OCI-LY1 (cell line): ENCODE measurements at regions not wholly inside any gene's neighbourhood (a gene's known extent, or its start where the extent isn't known, plus 50 kb on each side); places are given as distances from the start of the nearest gene placed in this dataset.

Experiments
- H2AFZ ChIP-seq: fragments of 200-600 bp; sonication (generic), shearing (Covaris generic); 2 replicates; pipeline ENCODE4 v1.6.0; 2014; ENCODE audit warnings: antibody characterized with exemption, mild to moderate bottlenecking, low read length
- H3F3A ChIP-seq: fragments of 200-600 bp; sonication (generic), shearing (Covaris generic); 2 replicates; pipeline ENCODE4 v1.6.0; 2014; ENCODE audit warnings: mild to moderate bottlenecking, antibody characterized with exemption, low read length, moderate library complexity; ENCODE audit not compliant: insufficient read depth
- H3K27ac ChIP-seq: fragments of 200-600 bp; sonication (generic); 2 replicates; pipeline ENCODE4 v1.5.1; 2014; ENCODE audit warnings: low read length, mixed run types, mild to moderate bottlenecking, low read depth; ENCODE audit not compliant: poor library complexity, severe bottlenecking
- H3K27me3 ChIP-seq: fragments of 200-600 bp; sonication (generic); 2 replicates; pipeline ENCODE4 v1.6.0; 2014; ENCODE audit warnings: antibody characterized with exemption, mild to moderate bottlenecking, low read length, moderate library complexity; ENCODE audit not compliant: insufficient read depth
- H3K36me3 ChIP-seq: fragments of 200-600 bp; sonication (generic); 2 replicates; pipeline ENCODE4 v1.6.1; 2014; ENCODE audit warnings: mild to moderate bottlenecking, antibody characterized with exemption, low read length, moderate library complexity, mixed read lengths; ENCODE audit not compliant: insufficient read depth
- H3K4me1 ChIP-seq: fragments of 200-600 bp; sonication (generic); 2 replicates; pipeline ENCODE4 v1.5.1; 2014; ENCODE audit warnings: mild to moderate bottlenecking, low read length, moderate library complexity; ENCODE audit not compliant: insufficient read depth, severe bottlenecking
- H3K4me2 ChIP-seq: fragments of 200-600 bp; sonication (generic), shearing (Covaris generic); 2 replicates; pipeline ENCODE4 v1.6.1; 2014; ENCODE audit warnings: low read length
- H3K4me3 ChIP-seq: fragments of 200-600 bp; sonication (generic); 2 replicates; pipeline ENCODE4 v1.5.1; 2014; ENCODE audit warnings: low read length, low read depth, mild to moderate bottlenecking, mixed read lengths; ENCODE audit not compliant: poor library complexity, severe bottlenecking
- H3K79me2 ChIP-seq: fragments of 200-600 bp; shearing (Covaris generic); 2 replicates; pipeline ENCODE4 v1.6.1; 2016; ENCODE audit warnings: mixed run types, low read length, mixed read lengths; ENCODE audit not compliant: insufficient read depth
- H3K9ac ChIP-seq: fragments of 200-600 bp; sonication (generic), shearing (Covaris generic); 2 replicates; pipeline ENCODE4 v1.6.1; 2014; ENCODE audit warnings: mild to moderate bottlenecking, low read length, mixed read lengths
- H3K9me2 ChIP-seq: fragments of 200-600 bp; sonication (generic), shearing (Covaris generic); 2 replicates; pipeline ENCODE4 v1.6.1; 2014; ENCODE audit warnings: low read depth, mild to moderate bottlenecking, low read length, mixed read lengths
- H3K9me3 ChIP-seq: fragments of 200-600 bp; shearing (Covaris generic); 2 replicates; pipeline ENCODE4 v1.6.1; 2014; ENCODE audit warnings: low read length, mixed read lengths
- H4K20me1 ChIP-seq: fragments of 200-600 bp; sonication (generic), shearing (Covaris generic); 2 replicates; pipeline ENCODE4 v1.6.0; 2016; ENCODE audit warnings: mild to moderate bottlenecking, low read length; ENCODE audit not compliant: insufficient read depth
- CTCF ChIP-seq: fragments of 200-600 bp; sonication (generic), shearing (Covaris generic); IDR thresholded peaks from 2 replicates; pipeline ENCODE4 v1.5.1; 2017; ENCODE audit warnings: mild to moderate bottlenecking, antibody characterized with exemption, low read length, moderate library complexity, mixed read lengths
- EZH2 ChIP-seq: fragments of 200-600 bp; sonication (generic), shearing (Covaris generic); IDR thresholded peaks from 2 replicates; pipeline ENCODE4 v1.8.0; 2017; ENCODE audit warnings: borderline replicate concordance, mixed run types, mild to moderate bottlenecking, antibody characterized with exemption, low read length, moderate library complexity, mixed read lengths

DNA sequence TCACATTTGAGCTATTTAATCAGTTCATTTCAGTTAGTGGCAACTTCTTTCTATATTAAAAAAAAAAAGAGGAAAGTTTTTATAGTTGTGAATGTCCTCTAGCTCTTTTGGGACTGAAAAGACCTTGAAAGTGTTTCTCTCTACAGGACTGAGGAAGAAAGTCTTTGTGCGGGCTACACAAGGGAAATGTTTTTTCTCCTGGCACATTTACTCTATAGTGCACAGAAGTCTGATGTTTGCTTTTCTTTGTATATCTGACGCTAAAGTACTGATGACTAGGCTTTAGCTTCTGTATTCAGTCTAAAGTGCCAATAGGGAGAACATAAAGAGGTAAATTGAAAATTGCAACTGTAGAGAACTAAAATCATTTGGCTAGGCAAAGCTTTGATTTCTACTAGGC is 737.4 kb upstream of the LUZP2 start:
- Histone ChIP-seq H3K4me3 (no peak overlapping the region), H3K9me3 (no peaks in the 10 kb centered on the region), H3K79me2 (no peaks in the 10 kb centered on the region), H3K27ac (no peak overlapping the region), H3F3A (no peaks in the 10 kb centered on the region), H3K4me2 (no peak overlapping the region), H4K20me1 (no peaks in the 10 kb centered on the region), H3K36me3 (no peaks in the 10 kb centered on the region), H3K9ac (no peak overlapping the region), H3K9me2 (no peaks in the 10 kb centered on the region), H2AFZ (no peak overlapping the region), H3K4me1 (no peaks in the 10 kb centered on the region), H3K27me3 (no peaks in the 10 kb centered on the region)
- TF ChIP-seq CTCF (no peak), EZH2 (no peak)

- Histone ChIP-seq H3K9me2 (no peaks in the 10 kb centered on the region), H3K27me3 (no peaks in the 10 kb centered on the region)
- TF ChIP-seq CTCF: no peak
These were observed 732.6 kb upstream of the LUZP2 start for GRCh38 chr11:23764286-23764685.

GRCh38 chr11:23765682-23766252 is 731.1 kb upstream of the LUZP2 start:
- Histone ChIP-seq H3K27ac (no peak overlapping the region), H3K4me2 (no peak overlapping the region), H3K9me2 (no peaks in the 10 kb centered on the region), H3K9me3 (0 out of 2 replicates have a peak, but pooled peaks cover 3% of the 10 kb centered on the region), H4K20me1 (no peaks in the 10 kb centered on the region), H3K27me3 (no peaks in the 10 kb centered on the region), H3K79me2 (no peaks in the 10 kb centered on the region), H2AFZ (no peak overlapping the region), H3F3A (no peaks in the 10 kb centered on the region), H3K9ac (no peak overlapping the region), H3K36me3 (no peaks in the 10 kb centered on the region), H3K4me3 (no peak overlapping the region), H3K4me1 (no peaks in the 10 kb centered on the region)
- TF ChIP-seq CTCF (no peak), EZH2 (no peak)

More at GRCh38 chr11:23764286-23764685, 732.6 kb upstream of the LUZP2 start:
- Histone ChIP-seq H3K27ac (no peak overlapping the region), H3K4me3 (no peak overlapping the region), H2AFZ (no peak overlapping the region), H3K36me3 (no peaks in the 10 kb centered on the region), H4K20me1 (no peaks in the 10 kb centered on the region), H3K4me1 (no peaks in the 10 kb centered on the region), H3F3A (no peaks in the 10 kb centered on the region), H3K79me2 (no peaks in the 10 kb centered on the region), H3K4me2 (no peak overlapping the region), H3K9me3 (0 out of 2 replicates have a peak, but pooled peaks cover 3% of the 10 kb centered on the region), H3K9ac (no peak overlapping the region)
